Stimulated activated CD8-positive, alpha-beta memory T cell treated with anti-CD3 and anti-CD28 coated beads, Interleukin-7, amount 100 ng/mL, for 24 hours (primary cell): ENCODE measurements at regions not wholly inside any gene's neighbourhood (a gene's known extent, or its start where the extent isn't known, plus 50 kb on each side); places are given as distances from the start of the nearest gene placed in this dataset.
"Not testable (repeated sequence)": the region's sequence is repeated elsewhere in the genome, so short reads cannot be mapped to it uniquely, and the experiment has no call there.

Source experiments
- DNase-seq: peaks from one replicate; pipeline ENCODE4 v3.0.0-alpha.2; 2020; ENCODE audit warnings: low read depth

- no peak for DNase-seq
These were observed 75.4 kb upstream of the VPREB1 start for GRCh38 chr22:22168941-22169867.

DNA sequence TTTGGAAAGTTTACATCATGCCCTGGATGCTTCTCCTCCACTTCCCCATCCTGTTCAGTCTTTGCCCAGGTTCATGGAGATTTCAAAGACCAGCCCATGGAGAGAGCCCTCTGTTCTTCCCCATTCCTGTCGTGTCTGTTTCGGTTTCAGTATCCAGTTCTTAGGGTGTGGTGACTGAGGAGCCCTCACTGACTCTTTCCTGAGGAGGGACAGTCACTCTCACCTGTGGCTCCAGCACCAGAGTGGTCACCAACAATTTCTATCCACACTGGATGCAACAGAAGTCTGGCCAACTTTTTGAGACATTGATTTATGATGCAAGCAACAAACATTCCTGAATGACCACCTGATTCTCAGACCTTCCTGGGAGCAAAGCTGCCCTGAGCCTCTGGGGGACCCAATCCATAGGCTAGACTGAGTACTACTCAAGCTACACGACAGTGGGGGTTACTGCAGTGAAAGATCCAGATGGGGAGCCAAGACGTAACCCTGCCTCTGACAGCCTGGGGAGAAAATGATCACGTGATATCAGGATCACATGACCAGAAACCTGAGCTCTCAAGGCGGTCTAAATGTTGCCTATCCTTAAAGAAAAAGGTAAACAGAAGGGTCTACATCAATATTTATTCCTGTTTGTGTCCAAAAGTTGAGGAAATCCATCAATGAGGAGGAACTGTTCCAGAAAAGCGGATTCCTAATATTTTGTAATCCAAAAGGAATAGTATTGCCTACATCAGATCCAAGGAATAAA lies 76.2 kb upstream of the VPREB1 start:
- no peak for DNase-seq

DNA sequence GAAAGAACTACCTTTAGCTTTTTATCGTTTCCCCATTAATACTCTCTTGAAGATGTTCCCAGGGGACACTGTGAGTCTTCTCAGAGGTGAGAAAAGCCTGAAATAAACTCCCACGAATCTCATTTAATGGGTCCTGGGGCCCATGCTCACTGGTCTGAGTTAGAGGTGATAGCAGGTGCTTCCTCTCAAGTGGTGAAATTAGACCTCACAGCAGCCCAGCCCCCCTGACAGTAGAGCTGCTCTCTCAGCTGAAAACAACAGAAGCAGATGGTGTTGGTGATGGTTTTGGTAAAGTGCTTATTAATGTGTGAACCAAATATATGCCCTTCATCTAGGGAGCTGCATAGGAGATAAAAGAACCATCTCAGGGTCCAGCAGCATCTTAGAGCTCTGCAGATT lies 76.8 kb upstream of the VPREB1 start:
- no peak for DNase-seq

DNA sequence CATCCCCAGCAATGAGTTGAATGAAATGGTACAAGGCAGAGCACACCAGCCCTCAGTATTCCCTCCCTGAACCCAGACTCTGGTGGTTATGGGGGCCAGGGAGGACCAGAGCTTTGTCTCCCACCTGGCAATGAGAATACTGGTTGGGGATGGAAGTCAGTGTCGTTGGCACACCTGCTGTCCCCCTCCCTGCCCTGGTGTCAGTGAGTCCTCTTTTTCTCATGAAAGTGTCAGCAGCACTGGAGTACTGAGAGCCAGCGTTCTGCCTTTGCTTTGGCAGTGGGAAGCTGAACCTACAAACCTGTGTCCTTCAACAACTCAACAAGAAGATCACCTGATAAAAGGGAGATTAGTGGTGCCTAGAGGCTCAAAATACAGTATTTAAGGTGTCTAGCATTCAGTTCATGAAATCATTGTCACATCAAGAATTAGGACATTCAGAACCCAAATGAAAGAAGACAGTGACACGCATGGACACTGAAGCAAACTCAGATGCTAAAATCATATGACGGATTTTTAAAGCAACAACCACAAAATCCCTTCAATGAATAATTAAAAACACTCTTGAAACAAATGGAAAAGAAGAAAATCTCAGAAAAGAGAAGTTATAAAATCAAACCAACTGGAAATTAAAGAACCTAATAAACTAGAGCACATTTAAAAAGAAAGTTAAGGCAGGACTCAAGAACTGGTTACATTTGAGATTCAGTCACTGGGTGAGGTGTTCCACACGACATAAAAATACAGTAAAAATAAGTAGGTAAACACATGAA lies 77.5 kb upstream of the VPREB1 start:
- DNase-seq, result no peak

DNA sequence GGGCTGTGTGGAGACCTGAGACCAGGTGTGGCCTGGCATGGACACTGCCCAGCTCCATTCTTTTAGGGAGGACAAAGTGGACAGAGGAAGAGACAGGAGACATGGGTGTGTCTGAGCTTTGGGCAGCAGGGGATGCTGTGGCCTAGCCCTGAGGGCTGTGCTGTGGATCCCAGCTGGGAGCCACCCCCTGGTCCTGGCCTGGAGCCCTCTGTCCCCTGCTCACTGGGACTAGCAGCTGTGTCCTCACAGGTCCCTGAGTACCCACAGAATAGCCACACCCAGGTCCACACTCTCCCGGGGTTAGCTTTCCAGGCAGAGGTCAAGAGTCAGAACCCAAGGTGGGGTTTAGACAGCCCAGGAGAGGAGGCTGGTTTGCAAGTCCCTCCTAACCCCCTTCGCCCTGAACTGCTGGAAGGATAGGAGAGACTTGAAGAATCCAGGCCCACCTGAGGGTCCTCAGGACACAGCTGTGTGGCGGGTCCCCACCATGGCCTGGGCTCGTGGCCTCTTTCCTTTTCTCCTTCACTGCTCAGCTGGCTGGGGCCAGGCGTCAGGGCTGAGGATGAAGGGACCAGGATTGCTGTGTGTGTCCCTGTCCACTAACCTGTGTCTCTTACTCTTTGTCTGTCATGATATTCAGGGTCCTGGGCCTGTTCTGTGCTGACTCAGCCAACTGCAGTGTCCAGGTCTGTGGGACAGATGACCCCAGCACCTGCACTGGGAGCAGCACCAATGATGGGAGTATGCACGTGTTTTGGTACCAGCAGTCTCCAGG lies 78.5 kb upstream of the VPREB1 start:
- no peak for DNase-seq

GRCh38 chr22:22164541-22165272 lies 79.9 kb upstream of the VPREB1 start:
- no peak for DNase-seq

GRCh38 chr22:22161924-22162851 lies 82.4 kb upstream of the VPREB1 start:
- no peak for DNase-seq

GRCh38 chr22:22160768-22161167 lies 83.8 kb upstream of the VPREB1 start:
- DNase-seq, result not testable (repeated sequence)

DNA sequence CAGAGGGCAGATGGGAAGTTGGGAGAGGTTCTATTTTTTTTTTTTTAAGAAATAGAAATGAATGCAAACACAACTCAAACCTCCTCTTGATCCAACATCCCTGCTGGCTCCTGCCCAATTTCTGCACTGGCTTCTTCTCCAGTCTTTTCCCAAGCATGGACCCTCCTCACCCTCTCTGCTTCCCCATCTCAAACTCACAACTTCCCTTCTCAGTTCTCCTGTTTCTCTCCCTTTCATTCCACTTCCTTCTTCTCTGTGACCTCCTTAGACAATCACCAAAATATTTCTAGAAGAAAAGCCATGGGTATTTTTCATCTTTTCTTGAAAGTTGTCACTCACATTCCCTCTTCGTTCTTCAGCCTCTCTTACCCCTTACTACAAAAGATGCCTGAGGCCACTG lies 85.2 kb upstream of the VPREB1 start:
- DNase-seq, result no peak

DNA sequence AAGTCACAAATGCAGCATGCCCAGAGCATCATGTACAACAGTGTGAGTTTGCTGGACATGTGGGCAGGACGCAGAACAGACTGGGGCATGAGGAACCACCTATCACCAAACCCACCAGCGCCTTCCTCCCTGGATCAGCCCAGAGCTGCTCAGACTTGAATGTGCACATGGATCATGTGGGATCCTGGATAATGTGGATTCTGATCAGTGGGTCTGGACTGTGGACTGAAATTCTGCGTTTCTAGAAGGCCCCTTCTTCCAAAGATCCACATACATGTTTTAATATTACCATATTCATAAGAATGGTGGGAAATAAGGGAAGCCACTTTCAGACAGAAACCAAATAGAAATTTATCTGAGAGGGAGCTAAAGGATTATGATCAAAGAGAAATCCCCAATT lies 85.6 kb upstream of the VPREB1 start:
- DNase-seq, result no peak

GRCh38 chr22:22158207-22158816 lies 86.3 kb upstream of the VPREB1 start:
- no peak for DNase-seq

DNA sequence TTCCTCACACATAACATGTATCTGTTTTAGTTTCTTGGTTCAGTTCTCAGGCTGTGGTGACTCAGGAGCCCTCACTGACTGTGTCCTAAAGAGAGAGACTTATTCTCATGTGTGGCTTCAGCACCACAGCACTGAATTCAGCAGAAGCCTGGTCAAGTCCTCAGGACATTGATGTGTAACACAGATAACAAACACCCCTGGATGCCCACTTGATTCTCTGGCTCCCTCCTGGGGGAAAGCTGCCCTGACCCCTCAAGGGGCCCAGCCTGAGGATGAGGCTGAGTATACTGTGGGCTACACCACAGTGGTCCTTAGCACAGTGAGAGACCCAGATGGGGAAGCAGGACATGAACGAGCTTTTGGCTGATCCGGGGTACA lies 87.2 kb upstream of the VPREB1 start:
- no peak for DNase-seq

DNA sequence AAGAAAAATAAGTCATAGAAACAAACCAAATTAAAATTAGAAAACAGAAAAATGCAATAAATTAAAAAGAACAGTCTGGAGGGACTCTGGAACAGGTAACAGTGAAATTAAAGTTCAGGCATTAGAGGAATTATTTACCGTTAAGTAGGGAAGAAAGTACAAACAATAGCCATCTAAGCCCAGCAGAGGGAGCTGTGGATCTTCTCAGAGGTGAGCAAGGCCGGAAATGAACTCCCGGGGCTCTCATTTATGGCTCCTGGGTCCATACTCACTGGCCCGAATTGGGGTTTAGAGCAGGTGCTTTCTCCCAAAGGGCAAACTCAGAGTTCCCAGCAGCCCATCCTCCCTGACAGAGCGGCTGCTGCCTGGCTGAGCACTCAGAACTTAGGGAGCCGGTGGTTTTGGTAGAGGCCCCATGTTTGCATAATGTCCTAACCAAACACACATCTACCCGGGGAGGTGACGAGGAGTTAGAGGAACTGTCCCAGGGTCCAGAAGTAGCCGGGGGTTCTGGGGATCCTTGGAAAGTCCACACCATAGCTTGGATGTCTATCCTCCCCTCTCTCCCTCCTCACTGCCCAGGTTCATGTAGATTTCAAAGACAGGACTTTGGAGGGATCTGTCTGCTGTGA lies 87.8 kb upstream of the VPREB1 start:
- DNase-seq, result peak; percentile 24

DNA sequence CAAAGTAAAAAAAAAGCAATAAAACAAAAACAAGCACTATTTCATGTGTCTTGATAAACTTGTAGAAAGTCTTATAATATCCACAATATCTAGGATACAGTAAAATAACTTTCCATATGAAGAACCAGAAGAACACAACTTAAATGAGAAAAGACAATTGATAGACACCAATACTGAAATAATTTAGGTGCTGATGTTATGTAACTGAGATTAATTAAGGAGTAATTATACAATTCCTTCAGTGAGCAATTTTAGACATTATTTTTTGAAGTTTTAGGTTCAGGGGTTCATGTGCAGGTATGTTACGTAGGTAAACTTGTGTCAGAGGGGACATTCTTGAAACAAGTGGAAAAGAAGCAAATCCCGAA lies 88.3 kb upstream of the VPREB1 start:
- no peak for DNase-seq

- no peak for DNase-seq
These were observed 89.0 kb upstream of the VPREB1 start for GRCh38 chr22:22155607-22156006.

DNA sequence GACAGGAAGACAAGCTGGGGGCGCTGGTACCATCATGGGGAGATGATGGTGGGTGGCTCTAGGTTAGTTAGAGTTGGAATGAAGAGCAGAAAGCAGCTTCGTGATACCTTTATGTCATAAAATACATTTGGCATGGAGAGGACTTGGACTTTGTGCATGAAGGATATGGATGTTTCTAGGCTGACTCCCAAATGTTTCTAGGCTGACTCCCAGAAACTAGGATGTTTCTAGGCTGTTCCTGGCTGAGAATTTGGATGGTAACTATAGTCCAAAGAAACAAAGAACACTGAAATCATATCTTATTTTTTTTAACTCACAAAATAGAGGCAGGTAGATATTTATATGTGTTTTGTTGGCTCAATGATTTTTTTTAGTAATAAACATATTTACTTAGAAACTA lies 89.4 kb upstream of the VPREB1 start:
- no peak for DNase-seq

DNA sequence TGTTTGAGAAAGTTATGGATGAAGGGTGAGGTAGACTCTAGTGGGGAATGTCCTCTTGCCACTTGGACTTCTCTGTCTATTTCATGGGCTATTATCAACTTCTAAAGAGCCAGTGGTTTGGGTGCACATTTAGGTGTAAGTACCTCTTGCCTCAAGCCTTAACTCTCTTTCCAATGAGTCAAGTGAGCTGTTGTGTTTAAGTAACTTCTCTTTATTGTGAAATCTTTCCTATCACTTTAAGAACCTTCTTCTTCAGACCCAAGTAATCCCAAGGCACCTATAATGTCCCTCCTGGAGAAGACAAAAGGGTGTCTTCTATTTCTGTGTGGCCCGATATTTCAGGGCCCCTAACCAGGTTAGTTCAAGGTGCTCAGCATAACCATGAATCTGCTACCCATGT lies 90.5 kb upstream of the VPREB1 start:
- no peak for DNase-seq

GRCh38 chr22:22151308-22151707 lies 93.3 kb upstream of the VPREB1 start:
- no peak for DNase-seq

DNA sequence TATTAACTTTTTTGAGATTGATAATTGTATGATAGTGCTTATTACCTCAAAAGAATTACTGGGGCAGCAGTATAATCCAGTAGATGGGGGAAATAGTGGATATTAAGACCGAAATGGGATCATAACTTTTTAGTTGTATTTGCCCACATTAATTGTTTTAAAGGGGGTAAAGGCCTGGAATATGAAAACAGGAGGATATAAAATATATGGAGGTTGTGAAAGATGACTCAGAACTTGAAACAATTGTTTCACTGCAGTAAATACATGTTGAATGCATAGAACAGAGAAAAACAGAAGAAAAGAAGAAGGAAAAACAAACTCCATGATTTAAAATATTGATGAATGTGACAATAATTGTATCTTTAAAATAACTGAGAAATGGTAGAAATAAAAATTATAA lies 94.1 kb upstream of the VPREB1 start:
- DNase-seq, result no peak
